DMS153 (cell line): ENCODE measurements at regions not wholly inside any gene's neighbourhood (a gene's known extent, or its start where the extent isn't known, plus 50 kb on each side); places are given as distances from the start of the nearest gene placed in this dataset.

Source experiments
- DNase-seq: peaks from one replicate; lab custom pipeline; 2025; lab: John Stamatoyannopoulos, UW

DNA sequence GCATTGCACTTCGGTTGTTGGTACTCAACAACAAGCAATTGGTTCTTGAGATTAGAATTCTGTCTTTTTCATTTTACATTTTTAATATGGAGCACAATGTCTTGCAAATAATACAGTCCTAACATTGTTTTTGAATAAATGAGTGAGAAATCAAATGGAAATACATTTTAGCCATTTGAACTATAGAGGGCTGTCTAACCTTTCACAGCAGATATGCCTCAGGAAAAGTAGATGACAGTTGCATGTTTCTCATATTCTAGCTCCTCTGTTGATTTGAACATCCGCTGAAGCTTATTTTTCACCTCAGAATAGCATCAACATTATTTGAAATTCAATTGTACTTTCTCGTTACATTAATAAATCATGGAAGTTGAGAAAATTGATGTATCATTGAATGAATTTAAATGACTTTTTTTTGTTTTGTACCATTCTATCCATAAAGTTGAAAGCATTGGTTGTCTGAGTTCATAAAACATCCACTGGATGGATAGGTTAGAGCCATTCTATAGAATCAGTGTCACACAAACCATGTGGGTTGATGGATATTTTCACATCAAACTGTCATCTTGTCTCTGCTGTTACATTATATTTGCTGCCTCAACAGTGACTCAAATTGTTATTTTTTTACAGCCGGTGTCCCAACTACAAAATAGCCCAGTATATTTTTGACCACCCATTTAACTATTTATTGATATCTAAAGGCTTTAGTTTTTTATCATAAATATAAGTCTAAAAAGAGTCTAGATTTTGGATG is 928.3 kb downstream of the NSUN3 start:
- no peak for DNase-seq

DNA sequence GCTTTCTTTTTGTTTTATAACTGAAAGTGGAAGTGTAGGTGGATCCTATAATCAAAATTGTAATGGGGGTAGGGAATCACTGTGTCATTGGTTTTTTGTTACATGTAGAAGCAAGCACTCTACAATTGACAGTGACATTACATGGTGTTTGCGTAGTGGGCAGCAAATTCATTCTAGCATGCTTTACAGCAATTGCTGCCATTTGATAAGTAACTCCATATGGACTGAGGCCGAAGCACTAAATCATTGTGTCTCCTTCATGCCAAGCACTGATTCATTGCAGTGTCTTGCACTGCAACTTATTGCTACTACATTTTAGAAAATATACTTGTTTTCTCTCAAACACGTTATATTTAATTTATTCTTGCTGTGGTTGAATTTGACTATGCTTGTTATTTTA is 933.9 kb downstream of the NSUN3 start:
- DNase-seq = no peak

DNA sequence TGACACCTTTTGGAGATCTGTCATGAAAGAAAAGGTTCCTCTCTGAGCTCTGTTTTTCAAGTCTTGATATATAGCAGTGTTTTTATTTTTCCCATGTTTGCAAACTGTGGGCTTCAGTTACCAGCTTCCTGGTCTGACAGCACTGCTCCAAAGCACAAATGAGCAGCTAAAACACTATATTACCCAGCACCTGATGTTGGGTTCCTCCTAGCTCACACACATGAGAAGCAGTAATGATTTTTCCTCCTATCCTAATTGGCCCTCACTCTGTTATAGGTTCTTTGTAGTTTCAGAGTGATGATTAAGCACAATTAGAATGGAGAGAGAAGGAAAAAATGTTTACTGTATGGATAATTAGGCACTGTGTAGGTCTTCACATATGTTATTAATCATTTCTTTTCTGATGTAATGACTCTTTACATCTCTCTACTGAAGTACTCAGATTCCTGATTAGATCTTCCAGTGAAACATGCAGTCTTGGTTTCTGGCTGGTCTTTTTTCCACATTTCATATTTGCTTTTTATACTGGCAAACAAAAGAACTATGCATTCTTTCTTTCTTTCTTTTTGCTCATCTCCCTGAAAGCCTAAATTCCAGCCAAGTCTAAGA is 939.7 kb downstream of the NSUN3 start:
- no peak for DNase-seq

DNA sequence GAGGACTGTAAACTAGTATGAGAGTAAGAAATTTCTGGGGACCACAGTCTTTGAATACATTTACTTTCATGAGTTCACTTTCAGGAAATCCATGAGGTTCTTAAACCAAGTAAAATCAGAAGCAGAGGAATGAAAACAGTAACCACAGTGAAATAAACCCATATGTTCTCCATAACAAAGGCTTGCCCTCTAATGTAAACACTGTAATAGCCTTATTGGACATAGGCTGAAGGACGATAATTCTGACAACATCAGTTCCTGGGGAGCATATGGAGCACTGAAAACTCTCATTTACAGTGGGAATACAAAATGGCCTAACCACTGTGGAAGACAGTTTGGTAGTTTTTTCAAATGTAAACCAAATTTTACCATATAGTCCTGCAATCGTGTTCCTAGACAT is 965.8 kb downstream of the NSUN3 start:
- DNase-seq = no peak

DNA sequence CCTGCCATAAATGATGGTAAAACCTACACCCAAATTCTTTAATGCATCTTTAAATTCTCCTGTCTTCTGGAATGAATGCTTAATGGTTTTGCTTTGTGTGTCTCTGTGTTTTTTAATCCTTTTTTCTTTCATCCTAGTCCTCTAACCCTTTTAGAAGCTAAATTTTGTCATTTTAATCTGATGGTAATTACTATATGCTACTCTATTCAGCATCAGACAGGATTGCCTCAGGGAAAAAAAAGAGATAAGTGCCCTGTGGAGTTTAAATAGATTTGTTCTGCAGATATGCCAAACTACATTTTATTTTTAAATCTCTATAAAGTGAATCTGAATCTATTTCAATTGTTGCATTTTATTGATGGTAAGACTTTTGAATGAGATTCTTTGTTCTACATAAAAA is 966.8 kb downstream of the NSUN3 start:
- no peak for DNase-seq

DNA sequence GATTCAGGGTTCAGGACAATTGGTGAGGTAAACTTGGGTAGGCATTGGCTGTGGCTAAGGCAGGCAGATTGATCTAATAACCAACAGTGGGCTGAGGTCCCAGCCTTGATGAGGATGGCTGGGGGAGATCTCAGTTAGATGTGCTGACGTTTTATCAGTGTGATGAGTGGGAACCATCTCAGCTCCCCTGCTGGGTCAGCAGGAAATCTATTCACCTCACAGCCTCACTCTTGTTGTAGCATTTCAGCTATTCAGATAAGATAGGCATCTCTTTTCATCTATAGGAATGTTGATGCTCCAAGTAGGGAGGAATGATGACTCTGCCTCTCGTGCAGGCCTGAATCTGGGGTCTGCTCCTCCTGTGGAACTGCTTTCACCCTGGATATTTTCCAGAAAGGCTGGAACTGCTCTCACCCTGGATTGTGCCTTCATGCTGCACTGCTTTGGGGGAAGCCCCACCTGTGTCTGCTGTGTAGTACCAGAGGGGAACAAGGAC is 973.7 kb downstream of the NSUN3 start:
- DNase-seq = no peak

DNA sequence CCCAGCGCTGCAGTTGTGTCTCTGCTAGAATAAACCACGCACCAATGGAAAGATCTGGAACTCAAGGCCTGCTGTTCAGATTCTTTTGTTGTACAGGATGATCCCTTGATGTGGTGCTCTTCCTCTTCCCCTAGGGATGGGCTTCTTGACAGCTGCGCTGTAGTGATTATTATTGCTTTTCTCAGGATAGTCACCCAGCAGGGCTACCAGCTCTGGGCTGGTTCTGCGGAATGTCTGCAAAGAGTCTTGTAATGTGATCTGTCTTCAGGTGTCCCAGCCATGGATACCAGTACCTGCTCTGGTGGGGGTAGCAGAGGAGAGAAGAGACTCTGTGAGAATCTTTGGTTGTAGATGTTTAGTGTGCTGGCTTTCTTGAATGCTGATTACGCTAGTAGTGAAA is 974.2 kb downstream of the NSUN3 start:
- no peak for DNase-seq

DNA sequence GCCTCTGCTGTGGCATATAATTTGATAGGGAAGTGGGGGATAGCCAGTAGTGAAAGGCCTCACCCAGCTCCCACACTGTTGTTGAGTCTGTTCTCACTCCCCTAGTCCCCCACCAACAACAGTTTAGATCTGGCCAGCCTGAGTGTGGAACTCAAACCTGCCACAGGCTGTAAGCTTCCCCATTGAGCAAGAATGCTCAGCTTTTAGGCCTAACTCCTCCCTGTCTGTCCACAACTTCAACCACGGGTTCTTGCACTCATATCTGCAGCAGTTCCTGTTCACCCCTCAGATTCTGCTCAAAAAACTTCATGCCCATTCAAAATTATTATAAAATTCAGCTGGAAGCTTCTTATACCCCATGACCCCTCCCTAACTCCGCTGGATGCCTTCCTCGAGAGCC is 975.1 kb downstream of the NSUN3 start:
- DNase-seq = no peak

DNA sequence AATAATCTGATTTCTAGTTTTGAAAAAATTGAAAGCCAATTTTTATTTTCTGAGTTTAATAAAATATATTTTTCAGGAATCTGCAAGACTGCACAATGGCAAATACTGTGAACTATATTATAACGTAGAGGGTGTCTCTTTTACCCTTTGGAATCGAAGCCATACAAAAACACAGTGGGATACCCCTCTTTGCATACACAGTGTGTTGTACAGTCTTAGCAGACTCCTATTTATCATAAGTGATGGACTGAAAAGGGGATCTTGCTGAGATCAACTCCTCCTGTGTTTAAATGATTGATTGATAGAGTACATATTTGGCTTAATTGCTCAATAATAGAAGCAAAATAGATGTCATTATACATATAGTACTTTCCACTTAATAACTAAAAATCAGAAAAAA is 981.2 kb downstream of the NSUN3 start:
- no peak for DNase-seq

DNA sequence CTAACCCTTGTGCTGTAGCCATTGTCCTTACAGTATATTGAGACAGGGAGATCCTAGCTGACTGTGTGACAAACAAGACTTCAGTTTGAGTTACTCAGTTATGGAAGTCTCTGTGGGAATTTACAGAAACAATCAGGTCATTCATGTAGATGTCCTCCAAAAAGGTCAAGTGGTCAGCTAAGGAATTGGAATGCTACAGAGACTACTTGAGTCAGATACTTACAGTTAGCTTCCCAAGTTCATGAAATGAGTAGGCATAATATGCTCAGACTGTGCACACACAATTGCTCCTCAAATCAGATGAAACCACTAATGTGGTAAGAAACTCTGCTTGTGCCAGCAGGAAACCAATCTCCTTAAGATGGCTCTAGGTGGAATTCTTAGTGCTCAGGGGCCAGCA is 985.7 kb downstream of the NSUN3 start:
- no peak for DNase-seq

DNA sequence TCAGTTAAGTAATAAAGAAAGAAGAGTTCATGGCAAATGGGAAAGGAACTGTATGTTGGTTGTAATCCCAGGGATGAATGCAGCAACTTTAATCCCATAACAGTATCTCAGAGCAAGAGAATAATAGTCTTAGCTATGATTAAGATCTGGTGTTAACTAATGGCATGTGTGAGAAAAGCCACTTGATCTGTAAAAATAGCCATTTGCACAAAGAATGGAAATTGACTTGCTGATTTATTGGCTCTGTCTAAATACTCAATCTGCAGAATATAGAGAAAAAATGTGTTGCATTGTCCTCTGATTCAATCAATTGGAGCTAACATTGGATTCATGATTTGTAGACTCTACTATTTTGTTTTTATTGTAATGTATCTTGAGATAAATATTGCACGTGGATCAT is 987.0 kb downstream of the NSUN3 start:
- DNase-seq = no peak

DNA sequence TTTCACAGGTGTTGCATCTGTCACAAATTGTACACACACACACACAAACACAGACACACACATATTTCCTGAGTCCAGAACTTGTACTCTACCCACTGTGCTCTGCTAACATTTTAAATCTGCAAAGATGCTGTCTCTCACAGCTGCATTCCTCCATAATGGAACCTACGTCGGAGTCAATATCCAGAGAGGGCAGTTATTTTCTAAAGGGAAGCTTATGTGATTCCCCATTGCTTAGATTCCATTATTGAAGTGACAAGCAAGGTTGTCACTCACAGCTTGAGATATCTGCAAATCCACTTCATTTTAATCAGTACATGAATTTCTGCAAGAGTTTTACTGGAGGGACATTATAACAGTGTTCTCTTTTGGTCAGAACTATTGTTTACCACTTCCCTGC is 992.4 kb downstream of the NSUN3 start:
- DNase-seq = no peak

DNA sequence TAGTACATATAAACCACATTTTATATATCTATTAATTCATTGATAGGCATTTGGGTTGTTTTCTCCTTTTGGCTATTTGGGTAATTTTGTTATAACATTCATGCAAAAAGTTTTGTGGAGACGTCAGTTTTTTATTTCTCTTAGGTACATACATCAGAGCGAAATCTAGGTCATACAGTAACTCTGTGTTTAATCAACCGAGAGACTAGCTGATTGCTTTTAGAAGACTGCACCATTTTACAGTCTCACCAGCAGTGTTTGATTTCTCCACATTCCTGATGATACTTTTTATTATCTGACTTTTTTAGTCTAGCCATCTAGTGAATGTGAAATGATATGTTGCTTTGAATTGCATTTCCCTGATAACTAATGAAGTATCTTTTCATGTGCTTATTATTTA is 1019.3 kb downstream of the NSUN3 start:
- no peak for DNase-seq

DNA sequence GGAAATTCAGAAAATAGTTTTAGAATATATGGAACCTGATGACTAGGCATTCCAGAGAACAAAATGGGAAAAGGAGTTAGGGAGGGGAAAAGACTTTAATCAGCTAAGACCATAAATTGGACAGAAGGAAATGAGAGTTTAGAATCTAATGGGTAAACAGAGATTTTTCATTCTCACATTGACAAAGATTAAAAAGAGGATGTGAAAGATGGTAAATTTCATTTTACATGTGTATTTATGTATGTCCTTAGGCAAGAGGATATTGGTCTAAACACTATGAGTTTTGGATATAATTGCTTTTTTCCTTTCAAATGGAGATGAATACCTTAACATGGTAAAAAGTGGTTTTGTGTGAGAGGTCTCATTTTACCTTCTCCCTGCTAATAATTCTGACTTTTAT is 1021.9 kb downstream of the NSUN3 start:
- DNase-seq = no peak

DNA sequence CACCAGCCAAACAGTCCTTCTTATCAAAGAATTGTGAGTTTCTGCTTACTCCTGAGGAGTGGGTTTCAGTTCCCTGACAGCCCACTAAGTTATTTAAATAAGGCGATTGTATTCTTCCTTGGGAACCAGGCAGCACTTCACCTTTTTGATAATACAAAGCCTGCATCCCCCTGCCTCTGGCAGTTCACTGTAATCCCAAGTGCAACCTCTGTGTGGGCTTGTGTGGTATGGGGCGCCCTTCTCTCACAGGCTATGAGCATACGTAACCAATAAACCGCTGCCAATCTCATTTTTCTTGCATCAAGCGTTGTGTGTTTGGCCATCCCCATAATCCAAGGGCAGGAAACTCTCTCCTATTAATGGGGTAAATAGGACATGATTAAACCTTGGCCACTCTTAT is 1025.6 kb downstream of the NSUN3 start:
- DNase-seq = no peak

DNA sequence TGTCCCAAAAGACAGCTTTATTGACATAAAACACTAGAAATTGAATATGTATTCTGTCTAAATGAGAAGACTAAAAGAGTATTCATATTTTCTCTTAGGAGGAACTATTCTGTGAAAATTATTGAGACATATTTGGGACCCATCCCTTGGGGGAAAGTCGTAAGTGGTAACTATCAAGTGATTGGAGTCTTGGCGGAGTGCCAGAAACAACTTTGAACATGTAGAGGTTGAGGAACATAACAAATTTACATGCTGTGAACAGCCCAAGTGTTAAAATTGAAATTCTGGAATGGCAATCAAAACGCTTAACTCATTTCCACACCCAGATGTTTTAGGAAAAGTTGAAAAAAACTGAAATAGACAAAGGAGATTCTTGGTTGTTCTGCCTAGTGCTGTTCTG is 1034.6 kb downstream of the NSUN3 start:
- DNase-seq = no peak

DNA sequence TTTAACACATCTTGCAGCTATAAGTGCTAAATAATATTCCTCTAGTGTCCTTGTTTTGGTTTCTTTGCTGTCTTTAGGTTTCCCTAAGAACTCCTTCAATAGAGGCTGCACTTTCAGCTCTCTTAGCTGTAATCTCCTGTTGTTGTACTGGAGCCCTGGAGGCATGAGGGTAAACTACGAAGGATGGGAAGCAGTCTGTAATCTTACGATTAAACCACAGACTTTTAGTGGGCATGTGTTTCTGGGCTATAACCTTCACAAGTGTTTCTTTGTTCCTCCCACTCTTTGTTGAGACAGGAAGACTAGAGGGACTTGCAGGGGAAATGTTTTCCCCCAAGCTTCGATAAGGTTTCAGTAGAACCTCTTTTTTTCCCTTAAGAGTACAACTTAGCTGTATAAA is 1058.1 kb downstream of the NSUN3 start:
- no peak for DNase-seq

DNA sequence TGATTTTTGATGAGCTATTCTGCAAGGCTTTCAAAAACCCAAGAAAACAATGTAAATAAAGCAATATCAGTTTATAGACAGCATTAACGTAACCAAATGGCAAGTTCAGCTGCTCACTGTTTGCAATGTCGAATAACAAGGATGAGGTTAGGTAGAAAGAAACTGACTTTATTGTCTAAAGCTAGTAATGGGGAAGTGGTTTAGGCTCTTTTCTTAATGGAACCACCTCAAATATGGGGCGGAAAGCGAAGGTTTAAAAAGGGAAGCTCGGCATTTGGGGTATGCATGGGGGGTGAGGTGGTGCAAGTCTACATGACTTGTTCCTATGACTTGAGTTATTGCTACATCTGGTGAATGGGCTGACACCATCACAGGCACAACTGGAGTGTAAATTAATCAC is 1060.2 kb downstream of the NSUN3 start:
- DNase-seq = no peak

DNA sequence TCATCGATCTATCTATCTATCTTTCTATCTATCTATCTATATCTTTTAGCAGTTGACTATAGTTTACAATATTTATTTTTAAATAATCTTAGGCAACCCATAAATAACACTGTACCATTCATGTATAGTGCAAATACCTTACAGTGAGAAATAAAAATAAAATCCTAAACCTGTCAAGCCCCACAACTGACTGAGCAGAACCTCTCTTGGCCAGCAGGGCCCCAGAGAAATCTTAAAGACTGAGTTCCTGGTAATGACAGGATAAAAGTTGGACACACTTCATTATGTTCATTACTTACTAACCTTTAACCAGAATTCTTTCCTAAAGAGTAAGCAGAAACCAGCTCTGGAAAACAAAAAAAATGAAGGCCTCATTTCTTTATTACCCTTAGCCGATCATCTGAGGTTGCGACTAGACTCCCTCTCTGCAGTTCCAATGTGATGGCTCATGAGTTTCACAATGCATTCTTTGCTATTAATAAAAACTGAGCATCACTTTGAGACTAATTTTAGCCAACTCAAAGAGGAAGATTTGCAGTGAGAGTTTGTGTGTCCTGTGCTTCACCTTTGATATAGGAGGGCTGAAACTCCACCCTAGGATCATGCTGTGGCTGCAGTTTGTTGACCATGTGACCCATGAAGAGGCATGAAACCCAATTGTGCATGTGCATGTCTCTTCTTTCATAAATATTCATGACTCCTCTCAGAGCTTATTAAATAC is 1072.0 kb downstream of the NSUN3 start:
- DNase-seq = no peak

DNA sequence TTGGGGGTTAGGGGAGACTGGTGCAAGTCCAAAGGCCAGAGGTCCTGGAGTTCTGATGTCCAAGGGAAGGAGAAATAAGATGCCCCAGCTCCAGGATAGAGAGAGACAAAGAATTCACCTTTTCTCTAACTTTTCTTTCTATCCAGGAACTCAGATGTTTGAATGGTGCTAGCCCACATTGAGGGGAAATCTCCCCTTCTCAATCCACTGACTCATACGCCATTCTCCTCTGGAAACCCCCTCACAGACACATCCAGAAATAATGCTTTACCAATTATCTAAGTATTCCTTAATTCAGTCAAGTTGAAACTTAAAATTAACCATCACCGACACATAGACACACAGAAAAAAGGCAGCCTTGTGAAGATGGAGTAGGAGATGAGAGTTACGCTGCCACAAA is 1085.2 kb downstream of the NSUN3 start:
- no peak for DNase-seq

DNA sequence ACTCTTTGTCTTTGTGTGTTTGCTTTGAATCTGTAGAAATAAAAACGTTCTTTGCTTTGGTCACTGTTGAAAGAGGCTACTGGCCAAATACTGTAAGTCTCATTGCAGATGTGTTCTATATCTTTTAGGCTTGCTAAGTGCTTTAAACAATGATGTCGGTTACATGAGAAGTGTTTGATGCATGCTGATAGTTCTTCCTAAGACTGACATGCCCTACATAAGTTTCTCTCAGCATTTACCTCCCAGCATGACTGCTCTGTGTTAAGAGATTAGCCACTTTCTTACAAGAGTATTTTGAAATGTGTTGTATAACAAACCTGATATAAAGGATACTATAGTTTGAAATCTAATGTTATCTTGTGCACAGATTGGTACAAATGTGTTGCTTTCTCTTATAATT is 1088.7 kb downstream of the NSUN3 start:
- DNase-seq = no peak

DNA sequence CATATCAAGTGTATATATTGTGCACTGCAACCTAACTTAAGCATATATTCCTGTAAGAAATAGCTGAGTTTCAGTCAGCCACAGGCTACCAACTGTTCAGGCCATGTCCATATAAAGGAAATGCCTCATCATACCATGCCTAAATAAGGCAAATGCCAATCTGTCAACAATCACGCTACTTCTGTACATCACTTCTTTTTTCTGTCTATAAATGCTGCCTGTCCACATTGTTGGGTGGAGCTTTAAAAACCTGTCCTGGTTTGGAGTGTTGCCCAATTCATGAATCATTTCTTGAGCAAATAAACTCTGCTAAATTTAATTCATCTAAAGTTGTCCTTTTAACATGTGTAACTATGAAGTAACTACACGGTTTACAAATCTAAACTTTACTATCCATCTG is 1091.9 kb downstream of the NSUN3 start:
- peak; percentile 9 for DNase-seq

DNA sequence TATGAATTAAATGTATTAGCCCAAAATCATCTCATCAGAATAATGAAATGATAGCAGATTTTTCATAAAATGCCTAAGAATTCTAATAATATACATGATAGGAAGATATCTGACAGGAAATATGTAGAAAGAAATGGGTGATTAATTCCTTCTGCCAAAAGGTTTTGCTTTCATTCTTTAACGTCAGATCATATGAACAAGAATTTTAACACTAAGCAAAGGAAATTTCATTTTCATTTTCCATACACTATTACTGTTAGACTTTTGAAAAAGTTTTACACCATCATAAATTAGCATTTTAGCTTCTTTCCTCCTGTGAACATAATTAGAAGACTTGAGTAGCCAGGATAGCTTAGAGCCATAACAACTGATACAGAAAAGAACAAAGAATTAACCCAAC is 1099.9 kb downstream of the NSUN3 start:
- DNase-seq = no peak
